Neural crest cell (in vitro differentiated cells): ENCODE measurements at regions not wholly inside any gene's neighbourhood (a gene's known extent, or its start where the extent isn't known, plus 50 kb on each side); places are given as distances from the start of the nearest gene placed in this dataset.

Experiments
- DNase-seq: peaks from one replicate; pipeline ENCODE4 v3.0.0; 2021; ENCODE audit warnings: low read depth, mixed read lengths, low spot score
- H3K27ac Mint-ChIP-seq: one replicate; pipeline ENCODE4 v1.8.0; 2021; ENCODE audit warnings: mild to moderate bottlenecking, mixed read lengths; ENCODE audit not compliant: unreplicated experiment
- H3K27me3 Mint-ChIP-seq: 2 replicates; pipeline ENCODE4 v1.8.0; 2021; ENCODE audit warnings: low read depth, mild to moderate bottlenecking, mixed read lengths
- H3K36me3 Mint-ChIP-seq: 2 replicates; pipeline ENCODE4 v1.8.0; 2021; ENCODE audit warnings: low read depth, mild to moderate bottlenecking, mixed read lengths
- H3K4me1 Mint-ChIP-seq: 2 replicates; pipeline ENCODE4 v1.8.0; 2021; ENCODE audit warnings: mixed read lengths
- H3K4me3 Mint-ChIP-seq: one replicate; pipeline ENCODE4 v1.8.0; 2021; ENCODE audit warnings: mild to moderate bottlenecking, mixed read lengths
- H3K9me3 Mint-ChIP-seq: 2 replicates; pipeline ENCODE4 v1.8.0; 2021; ENCODE audit warnings: mixed read lengths
- TF ChIP-seq, protein P1 (sequence below): fragments of 200-600 bp; sonication (generic); conservative IDR thresholded peaks from 2 replicates; pipeline ENCODE4 v1.5.0; 2021; ENCODE audit warnings: antibody characterized with exemption, mild to moderate bottlenecking

GRCh38 chr5:9864791-9865190 lies 234.6 kb upstream of the TAS2R1 start:
- TF ChIP-seq, protein P1, sequence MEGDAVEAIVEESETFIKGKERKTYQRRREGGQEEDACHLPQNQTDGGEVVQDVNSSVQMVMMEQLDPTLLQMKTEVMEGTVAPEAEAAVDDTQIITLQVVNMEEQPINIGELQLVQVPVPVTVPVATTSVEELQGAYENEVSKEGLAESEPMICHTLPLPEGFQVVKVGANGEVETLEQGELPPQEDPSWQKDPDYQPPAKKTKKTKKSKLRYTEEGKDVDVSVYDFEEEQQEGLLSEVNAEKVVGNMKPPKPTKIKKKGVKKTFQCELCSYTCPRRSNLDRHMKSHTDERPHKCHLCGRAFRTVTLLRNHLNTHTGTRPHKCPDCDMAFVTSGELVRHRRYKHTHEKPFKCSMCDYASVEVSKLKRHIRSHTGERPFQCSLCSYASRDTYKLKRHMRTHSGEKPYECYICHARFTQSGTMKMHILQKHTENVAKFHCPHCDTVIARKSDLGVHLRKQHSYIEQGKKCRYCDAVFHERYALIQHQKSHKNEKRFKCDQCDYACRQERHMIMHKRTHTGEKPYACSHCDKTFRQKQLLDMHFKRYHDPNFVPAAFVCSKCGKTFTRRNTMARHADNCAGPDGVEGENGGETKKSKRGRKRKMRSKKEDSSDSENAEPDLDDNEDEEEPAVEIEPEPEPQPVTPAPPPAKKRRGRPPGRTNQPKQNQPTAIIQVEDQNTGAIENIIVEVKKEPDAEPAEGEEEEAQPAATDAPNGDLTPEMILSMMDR: no peak
- peaks cover 26% of the 10 kb centered on the region for H3K36me3 Mint-ChIP-seq
- no peak overlapping the region for H3K27ac Mint-ChIP-seq
- no peak overlapping the region for H3K4me3 Mint-ChIP-seq
- no peaks in the 10 kb centered on the region for H3K27me3 Mint-ChIP-seq
- H3K9me3 Mint-ChIP-seq: peaks cover 22% of the 10 kb centered on the region
- H3K4me1 Mint-ChIP-seq: peaks cover 8% of the 10 kb centered on the region
- no peak for DNase-seq

DNA sequence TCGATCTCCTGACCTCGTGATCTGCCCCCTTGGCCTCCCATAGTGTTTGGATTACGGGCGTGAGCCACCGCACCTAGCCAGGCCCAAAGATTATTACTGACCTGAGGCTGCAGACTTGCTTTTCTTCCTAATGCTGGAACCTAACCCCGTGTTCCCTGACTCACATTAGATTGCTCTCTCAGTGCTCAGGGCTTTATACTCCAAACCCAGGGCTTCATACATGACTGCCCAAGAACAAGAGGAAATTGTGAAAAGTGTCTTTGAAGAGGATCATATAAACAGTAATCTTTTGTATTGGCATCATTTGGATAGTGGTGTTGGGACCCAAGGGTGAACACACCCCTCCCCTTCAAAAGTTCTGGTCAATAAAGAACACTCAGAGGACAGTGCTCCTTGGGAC lies 233.3 kb upstream of the TAS2R1 start:
- Mint-ChIP-seq H3K9me3 (peaks cover 18% of the 10 kb centered on the region), H3K4me1 (peaks cover 8% of the 10 kb centered on the region), H3K4me3 (no peak overlapping the region), H3K36me3 (peaks cover 20% of the 10 kb centered on the region), H3K27me3 (no peaks in the 10 kb centered on the region), H3K27ac (no peak overlapping the region)
- DNase-seq: no peak
- TF ChIP-seq, protein P1: no peak

GRCh38 chr5:9861666-9862256 lies 231.6 kb upstream of the TAS2R1 start:
- no peak overlapping the region for H3K27ac Mint-ChIP-seq
- no peak overlapping the region for H3K4me3 Mint-ChIP-seq
- H3K4me1 Mint-ChIP-seq: peaks cover 8% of the 10 kb centered on the region
- H3K9me3 Mint-ChIP-seq: peaks cover 14% of the 10 kb centered on the region
- no peak for DNase-seq
- TF ChIP-seq, protein P1: no peak
- H3K36me3 Mint-ChIP-seq: peaks cover 16% of the 10 kb centered on the region
- no peaks in the 10 kb centered on the region for H3K27me3 Mint-ChIP-seq

DNA sequence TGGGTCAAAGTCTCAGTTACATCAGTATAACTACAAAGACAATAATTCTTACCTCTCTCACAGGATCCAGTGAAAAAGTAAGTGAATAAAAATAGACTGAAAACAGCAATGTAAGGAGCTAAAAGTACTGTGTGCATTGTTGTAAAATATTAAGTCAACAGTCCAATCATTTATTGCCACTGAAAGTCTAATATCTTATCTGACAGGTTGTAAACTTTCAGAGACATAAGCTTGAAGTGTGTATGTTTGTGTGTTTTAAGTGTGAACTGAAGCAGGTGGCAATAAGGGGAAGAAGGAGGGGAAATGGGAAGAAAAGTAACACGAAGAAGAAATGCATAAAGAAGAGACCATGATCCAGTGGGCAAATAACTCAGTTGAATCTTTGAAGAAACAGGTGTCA lies 229.7 kb upstream of the TAS2R1 start:
- Mint-ChIP-seq H3K36me3 (peaks cover 4% of the 10 kb centered on the region), H3K4me1 (peaks cover 8% of the 10 kb centered on the region), H3K27me3 (no peaks in the 10 kb centered on the region), H3K27ac (no peak overlapping the region), H3K9me3 (peaks cover 7% of the 10 kb centered on the region), H3K4me3 (no peak overlapping the region)
- TF ChIP-seq, protein P1: no peak
- DNase-seq: no peak

- TF ChIP-seq, protein P1: no peak
- H3K9me3 Mint-ChIP-seq: peaks cover 5% of the 10 kb centered on the region
- no peaks in the 10 kb centered on the region for H3K27me3 Mint-ChIP-seq
- no peak overlapping the region for H3K4me3 Mint-ChIP-seq
- H3K27ac Mint-ChIP-seq: no peak overlapping the region
- H3K4me1 Mint-ChIP-seq: peaks cover 8% of the 10 kb centered on the region
- no peaks in the 10 kb centered on the region for H3K36me3 Mint-ChIP-seq
- DNase-seq: no peak
These were observed 227.9 kb upstream of the TAS2R1 start for GRCh38 chr5:9858043-9858442.

- H3K4me3 Mint-ChIP-seq: no peak overlapping the region
- TF ChIP-seq, protein P1: no peak
- DNase-seq: no peak
- H3K36me3 Mint-ChIP-seq: no peaks in the 10 kb centered on the region
- no peaks in the 10 kb centered on the region for H3K27me3 Mint-ChIP-seq
- H3K4me1 Mint-ChIP-seq: no peaks in the 10 kb centered on the region
- no peak overlapping the region for H3K27ac Mint-ChIP-seq
- H3K9me3 Mint-ChIP-seq: peaks cover 9% of the 10 kb centered on the region
These were observed 223.2 kb upstream of the TAS2R1 start for GRCh38 chr5:9853309-9853708.
